ENCODE measurements at regions not wholly inside any gene's neighbourhood (a gene's known extent, or its start where the extent isn't known, plus 50 kb on each side); places are given as distances from the start of the nearest gene placed in this dataset.
"Not testable (repeated sequence)": the region's sequence is repeated elsewhere in the genome, so short reads cannot be mapped to it uniquely, and the experiment has no call there.

DNA sequence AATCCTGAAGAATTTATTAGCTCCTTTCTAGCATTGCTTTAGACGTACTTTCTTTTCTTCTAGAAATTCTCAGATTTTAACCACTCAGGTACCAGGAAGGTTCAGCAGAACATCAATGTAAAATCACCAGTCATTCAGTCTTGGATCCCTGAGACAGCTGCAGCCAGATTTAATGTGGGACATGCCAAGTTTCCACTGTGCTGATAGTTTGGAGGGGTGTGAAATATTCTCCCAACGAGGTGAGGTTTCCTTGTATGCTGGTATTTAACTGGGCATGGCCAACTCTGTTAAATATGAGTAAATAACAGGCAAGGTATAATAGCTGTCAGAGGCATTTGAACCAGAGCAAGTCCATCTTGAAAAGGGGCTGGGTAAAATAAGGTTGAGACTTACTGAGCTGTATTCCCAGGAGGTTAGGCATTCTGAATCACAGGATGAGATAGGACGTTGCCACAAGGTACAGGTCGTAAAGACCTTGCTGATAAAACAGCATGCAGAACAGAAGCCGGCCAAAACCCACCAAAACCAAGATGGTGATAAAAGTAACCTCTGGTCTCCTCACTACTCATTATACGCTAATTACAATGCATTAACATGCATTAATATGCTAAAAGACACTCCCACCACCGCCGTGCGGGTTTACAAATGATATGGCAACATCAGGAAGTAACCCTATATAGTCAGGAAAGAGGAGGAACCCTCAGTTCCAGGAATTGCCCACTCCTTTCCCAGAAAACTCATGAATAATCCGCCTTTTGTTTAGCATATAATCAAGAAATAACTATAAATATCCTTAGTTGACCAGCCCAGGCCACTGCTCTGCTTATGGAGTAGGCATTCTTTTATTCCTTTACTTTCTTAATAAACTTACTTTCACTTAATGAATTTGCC lies 75.2 kb upstream of the RASSF8 start:
- no peak for DNase-seq

GRCh38 chr12:25884024-25884919 lies 74.2 kb upstream of the RASSF8 start:
- no peak for DNase-seq

DNA sequence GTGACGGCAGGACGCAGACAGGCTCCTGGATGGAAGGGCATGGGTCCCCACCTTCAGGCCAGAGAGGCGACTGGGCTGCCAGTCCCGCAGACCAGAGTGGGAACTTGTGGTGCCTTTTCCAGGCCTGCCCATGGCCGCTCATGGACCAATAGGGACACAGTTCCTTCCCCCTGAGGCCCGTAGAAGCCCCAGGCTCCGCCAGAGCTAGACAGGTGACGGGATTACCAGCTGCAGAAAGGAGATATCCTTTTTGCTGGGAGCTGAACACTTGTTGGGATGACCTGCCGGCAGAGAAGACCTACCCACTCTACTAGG lies 73.6 kb upstream of the RASSF8 start:
- no peak for DNase-seq

DNA sequence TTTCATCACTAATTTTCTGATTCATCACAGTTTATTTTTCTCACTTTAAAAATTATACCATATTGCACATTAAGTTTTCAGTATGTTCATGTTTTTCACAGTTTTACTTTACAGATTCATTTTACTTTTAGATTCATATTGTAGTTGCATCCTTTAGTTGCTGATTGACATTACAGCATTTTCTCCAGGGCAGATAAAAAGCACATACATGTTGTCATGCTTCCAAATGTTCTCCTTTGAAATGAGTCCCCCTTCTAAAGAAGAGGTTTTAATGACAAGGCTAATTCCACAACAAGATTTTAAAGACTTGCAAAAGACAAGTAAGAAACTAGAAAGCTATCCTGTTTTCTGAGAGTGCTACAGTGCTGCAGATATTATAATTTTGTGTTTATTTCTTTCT lies 72.1 kb upstream of the RASSF8 start:
- DNase-seq: no peak

- DNase-seq: no peak
Measured at GRCh38 chr12:25887367-25887766, 71.1 kb upstream of the RASSF8 start.

GRCh38 chr12:25889185-25889584 lies 69.3 kb upstream of the RASSF8 start:
- DNase-seq: no peak

DNA sequence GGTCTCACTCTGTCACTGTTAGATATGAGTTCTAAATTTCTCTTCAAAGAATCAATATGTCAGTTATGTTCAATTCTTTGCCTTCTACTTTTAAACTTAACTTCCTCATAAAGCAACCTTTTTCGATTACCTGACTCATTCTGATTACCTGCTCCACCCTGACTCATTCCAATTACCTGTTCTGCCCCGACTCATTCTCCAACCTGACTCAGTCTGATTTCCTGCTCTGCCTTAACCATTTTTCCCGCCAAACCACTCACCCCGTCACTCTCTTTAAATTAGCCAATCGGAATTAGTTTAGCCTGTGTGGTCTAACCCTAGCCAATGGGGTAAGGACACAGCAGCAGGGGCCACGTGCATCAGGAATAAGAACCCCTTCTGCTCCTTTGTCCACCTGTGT lies 67.4 kb upstream of the RASSF8 start:
- not testable (repeated sequence) for DNase-seq

DNA sequence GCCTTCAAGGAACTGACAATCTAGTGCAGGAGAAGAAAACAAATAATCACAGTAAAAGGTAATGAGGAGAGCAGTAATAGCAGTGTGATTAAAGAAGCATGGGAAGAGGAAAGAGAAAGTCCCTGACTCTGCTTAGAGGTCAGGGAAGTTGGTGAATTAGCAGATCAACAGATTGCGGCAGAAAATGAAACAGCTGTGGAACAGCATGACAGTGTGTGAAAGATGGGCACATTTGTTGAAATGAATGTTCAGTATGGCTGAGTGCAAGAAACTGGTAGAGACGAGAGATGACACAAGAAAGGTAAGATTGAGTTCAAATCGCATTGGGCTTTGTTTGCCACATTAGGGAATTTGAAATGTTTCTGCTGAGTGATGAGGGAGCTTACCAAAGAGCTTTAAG lies 63.7 kb upstream of the RASSF8 start:
- DNase-seq: no peak

DNA sequence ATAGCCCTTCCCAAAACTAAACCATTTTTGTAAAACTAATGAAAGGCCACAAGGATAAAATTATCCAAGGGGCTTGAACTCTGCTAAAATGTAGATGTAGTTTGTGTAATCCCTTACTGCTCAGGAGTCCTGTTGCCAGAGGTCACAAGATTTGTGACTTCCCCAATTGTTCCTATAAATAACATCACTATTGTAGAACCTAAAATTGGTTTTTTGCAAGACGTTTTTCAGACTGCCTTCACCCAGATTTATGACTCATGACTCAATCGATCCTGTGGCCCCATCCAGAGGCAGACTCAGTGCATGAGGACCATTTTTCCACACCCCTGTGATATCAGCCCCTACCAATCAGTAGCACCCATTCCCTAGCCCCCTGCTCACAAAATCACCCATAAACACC lies 61.5 kb upstream of the RASSF8 start:
- DNase-seq: no peak

GRCh38 chr12:25903603-25904245 lies 54.8 kb upstream of the RASSF8 start:
- no peak for DNase-seq

GRCh38 chr12:25904442-25904841 lies 54.0 kb upstream of the RASSF8 start:
- DNase-seq: no peak

- no peak for DNase-seq
Measured at GRCh38 chr12:25906651-25907340, 51.7 kb upstream of the RASSF8 start.
